Activated T-cell treated with anti-CD3 and anti-CD28 coated beads, Interleukin-2, amount 50 U/mL, for 72 hours (primary cell): ENCODE measurements at regions not wholly inside any gene's neighbourhood (a gene's known extent, or its start where the extent isn't known, plus 50 kb on each side); places are given as distances from the start of the nearest gene placed in this dataset.

Experiments
- ATAC-seq, 2 donors: fragments of 150-1000 bp; cut with Tn5 transposase; replicated peaks in 1 of 2; 2 replicates each; pipeline ENCODE4 v1.10.0; 2021; ENCODE audit warnings: moderate library complexity in 2 of 2, mild to moderate bottlenecking in 1 of 2
- DNase-seq, 2 donors: peaks; one replicate each; pipeline ENCODE4 v3.0.0; 2021 to 2022; ENCODE audit warnings: mixed read lengths in 1 of 2
- H3K27ac Mint-ChIP-seq: one replicate; pipeline ENCODE4 v1.8.0; 2022; ENCODE audit warnings: mild to moderate bottlenecking, moderate library complexity, mixed read lengths
- H3K27me3 Mint-ChIP-seq: one replicate; pipeline ENCODE4 v1.8.0; 2022; ENCODE audit warnings: low read depth, mixed read lengths
- H3K36me3 Mint-ChIP-seq, 2 donors: one replicate each; pipeline ENCODE4 v1.8.0; 2022; ENCODE audit warnings: mixed read lengths in 2 of 2, mild to moderate bottlenecking in 1 of 2; ENCODE audit not compliant: insufficient read depth in 2 of 2
- H3K4me1 Mint-ChIP-seq: one replicate; pipeline ENCODE4 v1.8.0; 2022; ENCODE audit warnings: low read depth, mixed read lengths
- H3K4me3 Mint-ChIP-seq, 2 donors: one replicate each; pipeline ENCODE4 v1.8.0; 2022; ENCODE audit warnings: mild to moderate bottlenecking in 2 of 2, mixed read lengths in 2 of 2, moderate library complexity in 2 of 2
- H3K9me3 Mint-ChIP-seq, 2 donors: one replicate each; pipeline ENCODE4 v1.8.0; 2022; ENCODE audit warnings: mixed read lengths in 2 of 2

DNA sequence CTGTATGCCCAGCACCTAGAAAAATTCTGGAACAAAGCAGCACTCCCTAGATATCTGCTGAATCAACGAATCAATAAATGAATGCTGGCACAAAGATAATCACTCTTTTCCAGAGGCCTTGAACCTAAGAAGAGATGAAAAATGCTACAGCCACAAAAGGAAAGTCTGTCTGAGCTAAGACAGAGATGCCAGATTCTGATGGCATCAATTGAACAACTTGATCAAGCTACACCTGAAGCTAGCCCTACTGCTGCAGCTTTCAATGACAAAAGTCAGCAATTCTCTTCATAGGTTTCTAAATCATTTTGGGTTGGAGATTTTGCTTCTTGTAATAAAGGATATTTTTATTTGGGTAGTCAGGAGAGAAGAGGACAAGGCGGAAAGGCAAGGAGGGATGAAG lies 305.0 kb upstream of the SULF2 start:
- Mint-ChIP-seq H3K4me1 (no peaks in the 10 kb centered on the region), H3K36me3 (no peaks in the 10 kb centered on the region), H3K27ac (no peak overlapping the region), H3K4me3 (no peak overlapping the region), H3K9me3 (no peaks in the 10 kb centered on the region), H3K27me3 (peaks cover 6% of the 10 kb centered on the region)
- DNase-seq, result no peak
- ATAC-seq, result no peak

DNA sequence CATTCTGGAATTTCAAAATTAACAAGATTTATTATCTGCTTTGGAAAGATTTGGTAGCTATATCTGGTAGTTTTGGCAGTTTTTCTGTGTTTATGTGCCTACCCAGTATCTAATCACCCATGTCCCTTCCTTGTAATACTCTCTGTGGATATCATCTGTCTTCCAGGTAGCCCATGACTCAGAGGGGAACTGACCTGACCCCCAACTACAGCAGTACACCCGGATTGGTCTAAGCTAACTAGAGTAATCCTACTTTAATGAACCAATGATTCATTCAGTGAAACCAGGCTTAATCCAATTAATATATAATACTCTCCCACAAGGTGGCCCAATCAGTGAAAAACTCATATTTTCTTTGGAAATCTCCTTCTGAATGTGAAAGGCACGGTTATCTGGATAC lies 295.3 kb upstream of the SULF2 start:
- no peak overlapping the region for H3K4me3 Mint-ChIP-seq
- peaks cover 0 to 1% of the 10 kb centered on the region in 2 donors for H3K9me3 Mint-ChIP-seq
- H3K27me3 Mint-ChIP-seq, result peaks cover 22% of the 10 kb centered on the region
- DNase-seq (no peak), ATAC-seq (no peak)
- no peaks in the 10 kb centered on the region for H3K4me1 Mint-ChIP-seq
- H3K27ac Mint-ChIP-seq, result no peak overlapping the region
- no peaks in the 10 kb centered on the region for H3K36me3 Mint-ChIP-seq

DNA sequence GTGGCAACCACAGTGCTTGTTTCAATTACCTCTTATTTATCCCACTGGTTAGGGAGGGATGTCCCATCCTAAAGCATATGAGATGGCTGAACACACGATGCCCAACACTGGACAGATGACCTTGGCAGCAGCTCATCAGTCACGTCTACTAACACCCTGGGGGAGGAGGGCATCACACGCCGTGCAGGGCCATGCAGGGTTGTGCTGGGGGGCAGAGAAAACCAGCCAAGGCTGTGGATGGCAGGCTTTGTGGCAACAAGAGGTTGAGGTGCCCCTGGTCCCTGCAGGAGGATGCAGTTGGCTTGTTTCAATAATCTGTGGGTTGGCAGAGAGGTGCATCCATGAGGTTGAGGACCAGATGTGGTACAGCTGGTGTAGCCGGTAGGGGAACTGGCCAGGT lies 293.7 kb upstream of the SULF2 start:
- no peaks in the 10 kb centered on the region for H3K36me3 Mint-ChIP-seq
- no peak overlapping the region for H3K4me3 Mint-ChIP-seq
- H3K27ac Mint-ChIP-seq, result no peak overlapping the region
- H3K4me1 Mint-ChIP-seq, result no peaks in the 10 kb centered on the region
- DNase-seq (no peak), ATAC-seq (no peak)
- no peaks in the 10 kb centered on the region for H3K9me3 Mint-ChIP-seq
- H3K27me3 Mint-ChIP-seq, result peaks cover 22% of the 10 kb centered on the region

DNA sequence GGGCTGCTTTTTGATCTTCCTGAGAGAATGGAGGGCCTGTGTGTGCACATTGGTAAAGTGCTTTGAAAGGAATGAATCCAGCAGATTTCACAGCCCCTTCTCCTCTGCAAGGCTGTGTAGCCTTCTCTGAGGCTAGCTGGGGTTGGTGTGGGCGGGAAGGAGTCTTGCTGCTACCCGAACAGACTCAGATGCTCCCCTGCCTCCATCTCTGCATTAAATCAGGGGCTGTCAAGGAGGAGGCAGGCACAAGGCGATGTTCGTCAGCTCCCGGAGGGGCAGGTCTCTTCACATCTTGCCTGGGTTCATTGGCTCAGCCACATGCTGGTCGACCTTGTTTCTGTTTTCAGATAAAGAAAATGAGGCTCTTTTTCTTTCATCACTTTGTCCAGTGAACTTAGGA lies 291.5 kb upstream of the SULF2 start:
- Mint-ChIP-seq H3K9me3 (no peaks in the 10 kb centered on the region), H3K36me3 (no peaks in the 10 kb centered on the region), H3K27me3 (peaks cover 17% of the 10 kb centered on the region), H3K27ac (no peak overlapping the region), H3K4me1 (no peaks in the 10 kb centered on the region), H3K4me3 (no peak overlapping the region)
- ATAC-seq (no peak), DNase-seq (no peak)

GRCh38 chr20:48076247-48076646 lies 291.0 kb upstream of the SULF2 start:
- ATAC-seq (no peak), DNase-seq (no peak)
- H3K36me3 Mint-ChIP-seq, result no peaks in the 10 kb centered on the region
- H3K4me1 Mint-ChIP-seq, result no peaks in the 10 kb centered on the region
- H3K27ac Mint-ChIP-seq, result no peak overlapping the region
- H3K27me3 Mint-ChIP-seq, result peaks cover 17% of the 10 kb centered on the region
- no peaks in the 10 kb centered on the region for H3K9me3 Mint-ChIP-seq
- no peak overlapping the region for H3K4me3 Mint-ChIP-seq

GRCh38 chr20:48075591-48076174 lies 290.4 kb upstream of the SULF2 start:
- no peak overlapping the region for H3K4me3 Mint-ChIP-seq

GRCh38 chr20:48070991-48071652 lies 285.8 kb upstream of the SULF2 start:
- no peaks in the 10 kb centered on the region for H3K9me3 Mint-ChIP-seq
- peaks cover 0 to 2% of the 10 kb centered on the region in 2 donors for H3K36me3 Mint-ChIP-seq
- no peak overlapping the region for H3K4me3 Mint-ChIP-seq
- ATAC-seq (no peak), DNase-seq (no peak)
- H3K27me3 Mint-ChIP-seq, result peaks cover 8% of the 10 kb centered on the region
- H3K4me1 Mint-ChIP-seq, result no peaks in the 10 kb centered on the region
- no peak overlapping the region for H3K27ac Mint-ChIP-seq

More at GRCh38 chr20:48075591-48076174, 290.4 kb upstream of the SULF2 start:
- DNase-seq (no peak), ATAC-seq (no peak)
- Mint-ChIP-seq H3K27ac (no peak overlapping the region), H3K27me3 (peaks cover 19% of the 10 kb centered on the region), H3K9me3 (no peaks in the 10 kb centered on the region), H3K36me3 (no peaks in the 10 kb centered on the region), H3K4me1 (no peaks in the 10 kb centered on the region)

GRCh38 chr20:48069596-48069995 lies 284.3 kb upstream of the SULF2 start:
- ATAC-seq (no peak), DNase-seq (no peak)
- H3K27ac Mint-ChIP-seq, result no peak overlapping the region
- H3K4me1 Mint-ChIP-seq, result no peaks in the 10 kb centered on the region
- peaks cover 0 to 2% of the 10 kb centered on the region in 2 donors for H3K36me3 Mint-ChIP-seq
- peaks cover 6% of the 10 kb centered on the region for H3K27me3 Mint-ChIP-seq
- H3K9me3 Mint-ChIP-seq, result no peaks in the 10 kb centered on the region
- no peak overlapping the region for H3K4me3 Mint-ChIP-seq

- Mint-ChIP-seq H3K27ac (no peak overlapping the region), H3K27me3 (peaks cover 6% of the 10 kb centered on the region), H3K4me1 (no peaks in the 10 kb centered on the region), H3K36me3 (peaks cover 0 to 2% of the 10 kb centered on the region in 2 donors), H3K4me3 (no peak overlapping the region), H3K9me3 (no peaks in the 10 kb centered on the region)
- ATAC-seq (no peak), DNase-seq (no peak)
Observed at GRCh38 chr20:48066851-48067250, 281.6 kb upstream of the SULF2 start.

DNA sequence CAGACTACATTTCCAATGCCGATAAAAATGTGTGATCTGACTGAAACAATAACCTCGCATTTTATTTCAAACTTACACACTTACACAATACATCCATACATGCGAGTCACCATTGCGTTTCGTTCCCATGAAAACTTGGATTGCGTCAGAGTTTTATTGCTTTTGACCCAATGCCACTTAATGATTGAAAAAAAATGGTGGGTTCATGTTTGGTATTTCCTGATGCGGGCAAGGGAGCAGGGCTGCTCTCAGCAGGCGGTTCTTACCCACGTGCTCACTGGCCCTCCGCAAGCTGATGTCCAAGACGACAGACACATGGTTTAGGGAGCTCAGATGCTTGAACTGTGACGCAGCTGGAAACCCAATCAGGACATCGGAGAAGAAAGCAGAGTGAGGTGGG lies 281.0 kb upstream of the SULF2 start:
- peaks cover 0 to 2% of the 10 kb centered on the region in 2 donors for H3K36me3 Mint-ChIP-seq
- peaks cover 6% of the 10 kb centered on the region for H3K27me3 Mint-ChIP-seq
- no peak overlapping the region for H3K27ac Mint-ChIP-seq
- no peak for DNase-seq
- no peak for ATAC-seq
- H3K4me3 Mint-ChIP-seq, result no peak overlapping the region
- no peaks in the 10 kb centered on the region for H3K4me1 Mint-ChIP-seq
- no peaks in the 10 kb centered on the region for H3K9me3 Mint-ChIP-seq

DNA sequence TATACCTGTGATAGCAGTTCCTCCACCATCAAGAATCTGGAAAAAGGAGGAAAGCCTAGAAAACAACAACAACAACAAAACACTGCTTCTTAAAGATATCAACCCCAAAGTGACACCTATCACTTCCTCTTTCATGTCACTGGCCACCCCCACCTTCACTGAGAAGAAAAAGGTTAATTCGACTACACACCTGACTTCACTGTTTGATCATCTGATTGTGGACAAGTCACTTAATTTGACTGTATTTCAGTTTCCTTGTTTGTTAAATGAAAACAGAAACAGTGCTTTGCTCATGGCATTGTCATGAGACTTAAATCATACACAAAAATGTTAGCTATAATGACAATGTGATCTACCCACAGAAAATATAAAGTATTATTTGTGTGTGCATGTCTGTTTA lies 280.6 kb upstream of the SULF2 start:
- Mint-ChIP-seq H3K4me3 (no peak overlapping the region), H3K4me1 (no peaks in the 10 kb centered on the region), H3K9me3 (no peaks in the 10 kb centered on the region), H3K36me3 (peaks cover 0 to 2% of the 10 kb centered on the region in 2 donors), H3K27ac (no peak overlapping the region), H3K27me3 (peaks cover 6% of the 10 kb centered on the region)
- DNase-seq, result no peak
- no peak for ATAC-seq

DNA sequence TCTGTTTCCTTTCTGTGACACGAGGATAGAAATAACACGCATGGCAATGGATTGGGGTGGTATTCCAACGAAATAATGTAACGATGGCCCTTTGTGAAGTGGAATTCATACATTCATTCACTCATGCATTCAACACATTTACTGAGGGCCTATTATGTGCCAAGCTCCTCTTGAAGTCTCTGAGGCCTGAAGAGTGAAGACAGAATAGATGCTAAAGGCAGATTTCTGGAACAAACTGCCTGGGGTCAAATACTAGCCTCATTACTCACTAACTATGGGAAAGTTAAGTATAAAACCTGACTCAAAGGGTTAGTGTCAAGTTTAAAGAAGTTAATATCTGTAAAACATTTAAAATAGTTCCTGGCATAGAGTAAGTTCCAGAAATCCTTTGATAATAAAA lies 279.6 kb upstream of the SULF2 start:
- Mint-ChIP-seq H3K4me1 (no peaks in the 10 kb centered on the region), H3K27me3 (no peaks in the 10 kb centered on the region), H3K9me3 (no peaks in the 10 kb centered on the region), H3K36me3 (peaks cover 0 to 2% of the 10 kb centered on the region in 2 donors), H3K4me3 (no peak overlapping the region), H3K27ac (no peak overlapping the region)
- ATAC-seq (no peak), DNase-seq (no peak)

DNA sequence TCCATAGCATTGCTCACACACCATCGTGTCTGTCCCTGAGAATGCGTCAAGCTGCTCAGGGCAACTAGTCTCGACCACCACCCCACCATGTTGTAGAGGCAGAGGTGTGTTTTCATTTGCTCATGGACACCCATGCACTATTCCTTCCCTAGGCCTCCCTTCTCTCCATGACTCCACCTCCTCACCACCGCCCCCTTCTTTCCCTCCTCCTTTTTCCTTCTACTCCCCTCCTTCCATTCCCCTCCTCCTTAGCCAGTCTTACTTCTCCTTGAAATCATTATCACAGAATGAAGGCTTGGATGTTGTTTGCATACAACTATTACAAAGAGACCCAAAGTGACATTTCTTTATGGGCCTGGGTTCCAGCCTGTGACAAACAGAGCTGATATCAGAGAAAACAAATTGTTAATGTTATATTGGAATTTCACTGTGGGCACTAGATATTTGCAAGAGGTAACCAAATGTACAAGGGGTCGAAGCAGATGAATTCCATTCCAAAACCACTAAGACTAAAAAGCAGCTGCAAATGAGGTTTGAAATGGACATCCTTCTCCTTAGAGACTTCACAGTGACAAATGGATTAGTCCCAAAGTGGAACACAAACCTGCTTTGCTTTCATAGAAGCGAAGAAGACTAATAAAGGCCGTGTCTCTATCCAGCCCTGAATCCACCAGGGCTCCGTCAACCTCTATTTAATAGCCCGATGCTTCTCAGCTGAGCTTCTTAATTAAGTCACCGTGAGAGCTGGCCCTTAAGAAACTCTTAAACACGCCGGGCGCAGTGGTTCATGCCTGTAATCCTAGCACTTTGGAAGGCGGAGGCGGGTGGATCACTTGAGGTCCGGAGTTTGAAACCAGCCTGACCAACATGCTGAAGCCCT lies 275.8 kb upstream of the SULF2 start:
- DNase-seq, result no peak
- Mint-ChIP-seq H3K27me3 (no peaks in the 10 kb centered on the region), H3K4me1 (no peaks in the 10 kb centered on the region), H3K36me3 (peaks cover 1% of the 10 kb centered on the region in 2 donors), H3K9me3 (peaks cover 0 to 3% of the 10 kb centered on the region in 2 donors), H3K4me3 (no peak overlapping the region), H3K27ac (no peak overlapping the region)
- no peak for ATAC-seq
